C4-2B (cell line): ENCODE measurements at regions not wholly inside any gene's neighbourhood (a gene's known extent, or its start where the extent isn't known, plus 50 kb on each side); places are given as distances from the start of the nearest gene placed in this dataset.

Source experiments
- H3K27ac ChIP-seq: fragments of 450-650 bp; 2 replicates; pipeline ENCODE4 v1.5.1; 2017
- CTCF ChIP-seq: fragments of 450-650 bp; conservative IDR thresholded peaks from 2 replicates; pipeline ENCODE4 v1.5.1; 2017; ENCODE audit warnings: mild to moderate bottlenecking
- ZFX ChIP-seq: fragments of 450-650 bp; IDR thresholded peaks from 2 replicates; pipeline ENCODE4 v1.6.1; 2017

- no peak for TF ChIP-seq CTCF
- TF ChIP-seq ZFX = no peak
- H3K27ac ChIP-seq = no peak overlapping the region
These were observed 1618.6 kb downstream of the DPP10 start for GRCh38 chr2:116061023-116061422.

- no peak overlapping the region for H3K27ac ChIP-seq
- TF ChIP-seq CTCF (no peak), ZFX (no peak)
These were observed 1631.3 kb downstream of the DPP10 start for GRCh38 chr2:116073731-116074130.

DNA sequence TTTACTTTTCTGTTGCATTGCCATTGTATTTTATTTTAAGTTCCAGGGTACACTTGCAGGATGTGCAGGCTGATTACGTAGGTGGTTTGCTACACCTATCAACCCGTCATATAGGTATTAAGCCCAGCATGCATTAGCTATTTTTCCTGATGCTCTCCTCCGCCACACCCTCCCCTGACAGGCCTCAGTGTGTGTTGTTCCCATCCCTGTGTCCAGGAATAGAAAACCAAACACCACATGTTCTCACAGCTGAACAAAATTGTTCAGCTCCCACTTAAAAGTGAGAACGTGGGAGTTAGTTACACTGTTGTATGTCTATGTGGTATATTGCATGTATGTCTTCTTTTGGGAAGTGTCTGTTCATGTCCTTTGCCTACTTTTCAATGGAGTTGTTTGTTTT is 1631.7 kb downstream of the DPP10 start:
- TF ChIP-seq ZFX (no peak), CTCF (no peak)

GRCh38 chr2:116088236-116088635 is 1645.8 kb downstream of the DPP10 start:
- H3K27ac ChIP-seq = no peak overlapping the region
- TF ChIP-seq CTCF = no peak
- TF ChIP-seq ZFX = no peak

More for the DNA sequence above, 1631.7 kb downstream of the DPP10 start:
- no peak overlapping the region for H3K27ac ChIP-seq

DNA sequence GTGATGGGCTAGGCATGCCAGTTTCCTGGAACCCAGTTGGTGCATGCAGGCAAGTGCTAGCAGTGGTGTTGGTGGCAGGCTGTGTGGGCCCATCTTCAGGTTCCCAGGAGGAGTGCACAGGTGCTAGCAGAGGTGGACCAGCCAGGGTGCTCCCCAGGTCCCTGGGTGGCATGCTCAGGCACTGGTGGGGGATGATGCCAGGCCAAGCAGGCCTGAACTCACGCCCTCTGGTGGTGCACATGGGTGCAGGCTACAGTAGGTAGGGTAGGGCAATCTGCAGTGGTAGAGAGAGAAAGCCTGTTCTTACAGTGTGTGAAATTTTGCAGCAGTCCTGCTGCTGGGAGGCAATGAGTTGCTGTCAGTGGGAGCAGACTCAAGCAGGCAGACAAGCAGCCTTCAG is 1651.8 kb downstream of the DPP10 start:
- TF ChIP-seq CTCF (peak; percentile 59), ZFX (no peak)
- no peak overlapping the region for H3K27ac ChIP-seq

- H3K27ac ChIP-seq = no peak overlapping the region
- TF ChIP-seq CTCF (no peak), ZFX (no peak)
These were observed 1653.2 kb downstream of the DPP10 start for GRCh38 chr2:116095636-116096035.

- no peak overlapping the region for H3K27ac ChIP-seq
- TF ChIP-seq ZFX (no peak), CTCF (peak; percentile 49)
These were observed 1655.6 kb downstream of the DPP10 start for GRCh38 chr2:116098049-116098448.
